Ovary (tissue), 3 donors: ENCODE measurements at regions not wholly inside any gene's neighbourhood (a gene's known extent, or its start where the extent isn't known, plus 50 kb on each side); places are given as distances from the start of the nearest gene placed in this dataset.

Source experiments
- EP300 ChIP-seq: sonication (generic); formaldehyde crosslinking; IDR thresholded peaks from one replicate; pipeline ENCODE4 v1.6.1; 2017; ENCODE audit warnings: antibody characterized with exemption
- POLR2A ChIP-seq: fragments of 450-650 bp; IDR thresholded peaks from one replicate; pipeline ENCODE4 v1.6.1; 2017; ENCODE audit warnings: antibody characterized with exemption, mild to moderate bottlenecking, moderate library complexity
- TF ChIP-seq, protein P1 (sequence below), 3 donors: fragments of 450-650 bp in 2 of 3; fragments of 200-600 bp in 1 of 3; IDR thresholded peaks; one replicate each; pipeline versions ENCODE4 v1.5.1 to v1.8.0; 2016 to 2022; ENCODE audit warnings: antibody characterized with exemption in 3 of 3, mild to moderate bottlenecking in 1 of 3
- donor health status: DM: no; HTN: no; CAD: no.

DNA sequence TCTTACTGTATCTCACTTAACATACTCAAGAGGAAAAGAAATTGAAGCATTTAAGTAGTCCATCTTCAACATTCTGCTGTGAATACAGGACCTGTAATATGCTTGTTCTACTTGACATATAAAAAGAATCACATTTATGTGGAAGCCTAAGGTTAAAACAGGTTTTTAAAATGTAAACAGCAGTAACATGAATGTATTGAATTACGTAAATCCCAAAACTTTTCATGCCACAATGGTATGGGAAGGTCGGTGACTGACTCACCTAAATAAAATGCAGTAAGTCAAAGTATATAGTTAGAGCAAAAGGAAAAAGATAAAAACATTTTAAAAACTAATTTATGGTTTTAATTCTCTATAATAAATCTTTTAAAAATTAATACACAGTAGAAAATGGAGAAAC lies 115.7 kb upstream of the TJP1 start:
- TF ChIP-seq, protein P1, sequence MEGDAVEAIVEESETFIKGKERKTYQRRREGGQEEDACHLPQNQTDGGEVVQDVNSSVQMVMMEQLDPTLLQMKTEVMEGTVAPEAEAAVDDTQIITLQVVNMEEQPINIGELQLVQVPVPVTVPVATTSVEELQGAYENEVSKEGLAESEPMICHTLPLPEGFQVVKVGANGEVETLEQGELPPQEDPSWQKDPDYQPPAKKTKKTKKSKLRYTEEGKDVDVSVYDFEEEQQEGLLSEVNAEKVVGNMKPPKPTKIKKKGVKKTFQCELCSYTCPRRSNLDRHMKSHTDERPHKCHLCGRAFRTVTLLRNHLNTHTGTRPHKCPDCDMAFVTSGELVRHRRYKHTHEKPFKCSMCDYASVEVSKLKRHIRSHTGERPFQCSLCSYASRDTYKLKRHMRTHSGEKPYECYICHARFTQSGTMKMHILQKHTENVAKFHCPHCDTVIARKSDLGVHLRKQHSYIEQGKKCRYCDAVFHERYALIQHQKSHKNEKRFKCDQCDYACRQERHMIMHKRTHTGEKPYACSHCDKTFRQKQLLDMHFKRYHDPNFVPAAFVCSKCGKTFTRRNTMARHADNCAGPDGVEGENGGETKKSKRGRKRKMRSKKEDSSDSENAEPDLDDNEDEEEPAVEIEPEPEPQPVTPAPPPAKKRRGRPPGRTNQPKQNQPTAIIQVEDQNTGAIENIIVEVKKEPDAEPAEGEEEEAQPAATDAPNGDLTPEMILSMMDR (IDR thresholded peaks at IDR 0.05) = no peak
- TF ChIP-seq POLR2A (no peak), EP300 (no peak)
